H1 (cell line): ENCODE measurements at regions not wholly inside any gene's neighbourhood (a gene's known extent, or its start where the extent isn't known, plus 50 kb on each side); places are given as distances from the start of the nearest gene placed in this dataset.
A peak's percentile ranks its signal among the peaks of the same experiment; 100 is the strongest.

ENCODE experiments used
- EP300 ChIP-seq, 2 experiments: IDR thresholded peaks; 1 replicate in 1 of 2; 2 replicates in 1 of 2; pipeline ENCODE4 v1.6.1; 2011 to 2012; ENCODE audit warnings: low read depth in 2 of 2, low read length in 2 of 2, mild to moderate bottlenecking in 2 of 2, borderline replicate concordance in 1 of 2, inconsistent platforms in 1 of 2, moderate library complexity in 1 of 2
- JUND ChIP-seq: IDR thresholded peaks from 2 replicates; pipeline ENCODE4 v1.6.1; 2011; ENCODE audit warnings: mild to moderate bottlenecking, improper control_type of control experiment, low read length
- POLR2A ChIP-seq, 2 experiments: IDR thresholded peaks; 1 replicate in 1 of 2; 2 replicates in 1 of 2; pipeline ENCODE4 v1.6.1; 2011; ENCODE audit warnings: low read depth in 2 of 2, low read length in 2 of 2, mild to moderate bottlenecking in 2 of 2; ENCODE audit errors: control extremely low read depth in 1 of 2
- TAF1 ChIP-seq: IDR thresholded peaks from 2 replicates; pipeline ENCODE4 v1.6.1; 2011; ENCODE audit warnings: mild to moderate bottlenecking, low read depth, low read length
- TBP ChIP-seq: IDR thresholded peaks from 2 replicates; pipeline ENCODE4 v1.6.1; 2011; ENCODE audit warnings: low read depth, low read length, improper control_type of control experiment

DNA sequence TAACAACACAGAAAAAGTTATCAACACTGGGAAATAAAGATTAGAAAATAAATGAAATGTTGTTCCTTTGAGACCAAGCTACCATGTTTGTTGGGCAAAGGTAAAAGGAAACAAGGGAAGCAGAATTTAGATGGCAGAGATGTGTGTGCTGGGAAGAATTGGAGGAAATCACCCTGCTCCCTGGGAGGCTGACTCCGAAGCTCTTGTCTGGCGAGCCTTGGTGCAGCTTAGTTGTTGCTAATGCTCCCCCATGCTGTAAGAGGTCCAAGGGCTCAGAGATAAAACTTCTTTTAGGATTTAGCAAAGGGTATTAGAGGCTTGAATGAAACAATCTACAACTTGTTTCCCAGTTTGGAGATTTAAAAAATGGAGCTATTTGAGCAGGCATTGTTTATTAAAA is 123.8 kb upstream of the DDIT4L start:
- TF ChIP-seq TAF1, result no peak
- no peak for TF ChIP-seq POLR2A (IDR thresholded peaks at IDR 0.05; ENCODE audit: control extremely low read depth in 1 of 2, low read depth in 2 of 2, low read length in 2 of 2)
- TF ChIP-seq JUND, result no peak
- TF ChIP-seq EP300 (IDR thresholded peaks at IDR 0.05; ENCODE audit: borderline replicate concordance in 1 of 2, low read depth in 2 of 2, low read length in 2 of 2), result no peak
- TF ChIP-seq TBP, result 0 out of 2 replicates have a peak, but pooled peaks have one; percentile 8
